WI38 (cell line): ENCODE measurements at regions not wholly inside any gene's neighbourhood (a gene's known extent, or its start where the extent isn't known, plus 50 kb on each side); places are given as distances from the start of the nearest gene placed in this dataset.

ENCODE experiments used
- H3K4me3 ChIP-seq: 2 replicates; pipeline ENCODE4 v1.5.1; 2011; ENCODE audit warnings: low read depth, mild to moderate bottlenecking, control low read depth, low read length
- TF ChIP-seq, protein P1 (sequence below): IDR thresholded peaks from 2 replicates; pipeline ENCODE4 v1.5.1; 2012; ENCODE audit warnings: low read depth, mild to moderate bottlenecking, control low read depth, low read length

GRCh38 chr1:201649761-201650622 lies 111.1 kb downstream of the NAV1 start:
- H3K4me3 ChIP-seq, result peak overlapping the region; percentile 97
- TF ChIP-seq, protein P1, sequence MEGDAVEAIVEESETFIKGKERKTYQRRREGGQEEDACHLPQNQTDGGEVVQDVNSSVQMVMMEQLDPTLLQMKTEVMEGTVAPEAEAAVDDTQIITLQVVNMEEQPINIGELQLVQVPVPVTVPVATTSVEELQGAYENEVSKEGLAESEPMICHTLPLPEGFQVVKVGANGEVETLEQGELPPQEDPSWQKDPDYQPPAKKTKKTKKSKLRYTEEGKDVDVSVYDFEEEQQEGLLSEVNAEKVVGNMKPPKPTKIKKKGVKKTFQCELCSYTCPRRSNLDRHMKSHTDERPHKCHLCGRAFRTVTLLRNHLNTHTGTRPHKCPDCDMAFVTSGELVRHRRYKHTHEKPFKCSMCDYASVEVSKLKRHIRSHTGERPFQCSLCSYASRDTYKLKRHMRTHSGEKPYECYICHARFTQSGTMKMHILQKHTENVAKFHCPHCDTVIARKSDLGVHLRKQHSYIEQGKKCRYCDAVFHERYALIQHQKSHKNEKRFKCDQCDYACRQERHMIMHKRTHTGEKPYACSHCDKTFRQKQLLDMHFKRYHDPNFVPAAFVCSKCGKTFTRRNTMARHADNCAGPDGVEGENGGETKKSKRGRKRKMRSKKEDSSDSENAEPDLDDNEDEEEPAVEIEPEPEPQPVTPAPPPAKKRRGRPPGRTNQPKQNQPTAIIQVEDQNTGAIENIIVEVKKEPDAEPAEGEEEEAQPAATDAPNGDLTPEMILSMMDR, result no peak

DNA sequence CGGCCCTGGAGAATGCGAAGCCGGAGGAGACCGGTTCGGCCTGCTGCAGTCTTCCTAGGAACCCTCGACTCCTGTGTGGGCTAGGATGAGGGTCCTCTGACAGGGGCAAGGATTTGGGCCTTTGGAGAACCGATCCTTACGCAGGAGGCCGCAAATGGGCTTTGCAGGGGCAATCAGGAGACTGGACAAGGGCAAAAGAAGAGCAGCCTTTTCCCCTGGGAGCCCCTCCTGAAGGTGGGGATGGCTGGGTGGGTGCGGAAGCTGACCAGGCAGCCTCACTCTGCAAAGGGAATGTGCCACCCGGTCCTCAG lies 111.7 kb downstream of the NAV1 start:
- H3K4me3 ChIP-seq, result peak overlapping the region; percentile 97
- TF ChIP-seq, protein P1, result no peak

DNA sequence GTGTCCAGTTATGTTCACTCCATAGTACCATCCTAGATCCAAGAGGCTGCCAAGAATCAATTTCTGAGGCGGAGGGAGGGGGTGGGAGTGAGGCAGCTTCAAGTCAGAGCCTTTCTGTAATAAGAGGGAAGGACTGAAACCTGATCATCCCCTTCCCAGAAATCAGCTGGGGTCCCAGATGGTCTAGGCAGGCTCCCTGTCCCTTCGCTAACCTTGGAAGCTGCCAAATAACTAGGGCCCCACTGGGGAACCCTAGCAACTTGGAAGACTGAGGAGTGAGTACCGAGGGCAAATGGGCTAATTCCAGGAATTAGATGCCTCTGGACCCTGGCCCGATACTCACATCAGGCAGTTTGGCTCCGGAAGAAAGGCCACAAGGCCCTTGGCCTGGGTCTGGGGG lies 113.3 kb downstream of the NAV1 start:
- TF ChIP-seq, protein P1, result no peak
- H3K4me3 ChIP-seq, result peak overlapping the region; percentile 97

- H3K4me3 ChIP-seq, result no peak overlapping the region
- TF ChIP-seq, protein P1, result no peak
Measured at GRCh38 chr1:201653233-201653632, 114.3 kb downstream of the NAV1 start.

GRCh38 chr1:201653883-201654282 lies 115.0 kb downstream of the NAV1 start:
- TF ChIP-seq, protein P1, result no peak

DNA sequence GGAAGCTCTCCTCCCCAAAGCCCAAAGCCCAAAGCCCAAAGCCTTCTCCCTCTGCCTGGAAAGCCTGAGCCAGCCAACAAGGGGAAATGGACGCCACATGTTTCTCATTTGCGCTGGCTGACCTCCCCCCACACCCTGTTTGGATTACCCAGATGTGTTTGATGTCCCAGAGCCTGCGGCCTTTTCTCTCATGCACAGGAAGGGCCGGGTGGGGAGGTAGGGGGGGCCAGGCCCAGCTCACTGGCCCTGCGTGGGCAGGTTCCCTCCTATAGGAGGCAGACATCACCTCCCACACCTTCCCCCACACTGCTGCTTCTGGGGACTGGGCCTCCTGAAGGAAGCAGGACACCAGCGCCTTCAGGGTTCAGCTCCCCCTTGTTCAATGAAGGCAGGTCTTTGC lies 116.3 kb downstream of the NAV1 start:
- TF ChIP-seq, protein P1, result peak; percentile 18; the same call in 1 of the 2 replicates
- 0 out of 2 replicates have a peak overlapping the region, but pooled peaks have one; percentile 6 for H3K4me3 ChIP-seq

More at GRCh38 chr1:201653883-201654282, 115.0 kb downstream of the NAV1 start:
- H3K4me3 ChIP-seq, result no peak overlapping the region

DNA sequence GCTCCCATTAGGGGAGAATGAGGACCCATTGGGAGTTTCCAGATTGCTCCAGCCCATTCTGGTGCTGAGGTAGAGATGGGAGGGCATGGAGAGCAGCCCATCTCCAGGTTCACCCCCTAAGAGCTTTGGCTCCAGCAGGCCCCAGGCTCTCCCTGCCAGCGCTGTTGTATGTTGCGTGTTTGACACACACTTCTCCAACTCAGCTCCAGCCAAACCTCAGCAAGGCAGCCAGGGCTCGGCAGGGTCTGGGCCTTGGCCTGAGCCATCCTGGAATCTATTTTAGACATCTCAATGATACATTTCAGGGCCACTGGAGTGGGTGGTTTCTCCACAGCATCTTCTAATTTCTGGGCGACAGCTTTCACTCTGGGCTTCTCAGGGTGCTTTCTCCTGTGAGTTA lies 117.0 kb downstream of the NAV1 start:
- TF ChIP-seq, protein P1, result no peak
- no peak overlapping the region for H3K4me3 ChIP-seq
